MM.1S (cell line): ENCODE measurements at regions not wholly inside any gene's neighbourhood (a gene's known extent, or its start where the extent isn't known, plus 50 kb on each side); places are given as distances from the start of the nearest gene placed in this dataset.

Experiments
- DNase-seq: peaks from one replicate; pipeline ENCODE4 v3.0.0-alpha.2; 2015
- H2AFZ ChIP-seq: fragments of 300-600 bp; sonication (generic); 2 replicates; pipeline ENCODE4 v1.6.0; 2016; ENCODE audit warnings: antibody characterized with exemption, low read length
- H3F3A ChIP-seq: fragments of 300-600 bp; sonication (generic); 2 replicates; pipeline ENCODE4 v1.6.1; 2016; ENCODE audit warnings: mild to moderate bottlenecking, antibody characterized with exemption, low read length, moderate library complexity, mixed read lengths; ENCODE audit not compliant: insufficient read depth
- H3K27ac ChIP-seq: fragments of 300-600 bp; sonication (generic); 2 replicates; pipeline ENCODE4 v1.5.1; 2016; ENCODE audit warnings: mild to moderate bottlenecking, low read length
- H3K27me3 ChIP-seq: fragments of 300-600 bp; sonication (generic); replicated peaks from 2 replicates; pipeline ENCODE4 v1.6.0; 2016; ENCODE audit warnings: low read length; ENCODE audit not compliant: insufficient read depth
- H3K36me3 ChIP-seq: fragments of 300-600 bp; sonication (generic); replicated peaks from 2 replicates; pipeline ENCODE4 v1.6.1; 2016; ENCODE audit warnings: mild to moderate bottlenecking, low read length, mixed read lengths; ENCODE audit not compliant: insufficient read depth
- H3K4me1 ChIP-seq: fragments of 300-600 bp; sonication (generic); 2 replicates; pipeline ENCODE4 v1.6.1; 2016; ENCODE audit warnings: low read length, mixed read lengths
- H3K4me2 ChIP-seq: fragments of 300-600 bp; sonication (generic); 2 replicates; pipeline ENCODE4 v1.6.0; 2016; ENCODE audit warnings: low read depth, low read length
- H3K4me3 ChIP-seq: fragments of 300-600 bp; sonication (generic); 2 replicates; pipeline ENCODE4 v1.5.1; 2016; ENCODE audit warnings: low read length, mixed read lengths
- H3K79me2 ChIP-seq: fragments of 300-600 bp; sonication (generic); 2 replicates; pipeline ENCODE4 v1.6.1; 2016; ENCODE audit warnings: mixed run types, low read length, mixed read lengths
- H3K9ac ChIP-seq: fragments of 300-600 bp; sonication (generic); 2 replicates; pipeline ENCODE4 v1.6.1; 2016; ENCODE audit warnings: low read length, mixed read lengths
- H3K9me2 ChIP-seq: fragments of 300-600 bp; sonication (generic); replicated peaks from 2 replicates; pipeline ENCODE4 v1.6.1; 2016; ENCODE audit warnings: mild to moderate bottlenecking, low read length, mixed read lengths; ENCODE audit not compliant: insufficient read depth
- H3K9me3 ChIP-seq: fragments of 300-600 bp; sonication (generic); replicated peaks from 2 replicates; pipeline ENCODE4 v1.6.1; 2016; ENCODE audit warnings: mild to moderate bottlenecking, low read length, mixed read lengths; ENCODE audit not compliant: insufficient read depth
- H4K20me1 ChIP-seq: fragments of 300-600 bp; sonication (generic); 2 replicates; pipeline ENCODE4 v1.6.1; 2016; ENCODE audit warnings: mild to moderate bottlenecking, low read length, moderate library complexity, mixed read lengths; ENCODE audit not compliant: insufficient read depth
- EZH2 ChIP-seq: fragments of 300-600 bp; sonication (generic); optimal IDR thresholded peaks from 2 replicates; pipeline ENCODE3; 2017; ENCODE audit warnings: low read depth, mild to moderate bottlenecking, antibody characterized with exemption, low read length, mixed read lengths
- EZH2phosphoT487 ChIP-seq: fragments of 300-600 bp; sonication (generic); IDR thresholded peaks from 2 replicates; pipeline ENCODE4 v1.6.1; 2018; ENCODE audit warnings: antibody characterized with exemption, low read length
- TF ChIP-seq, protein P1 (sequence below): fragments of 300-600 bp; sonication (generic); IDR thresholded peaks from 2 replicates; pipeline ENCODE4 v1.5.1; 2016; ENCODE audit warnings: antibody characterized with exemption, low read length, mixed read lengths

DNA sequence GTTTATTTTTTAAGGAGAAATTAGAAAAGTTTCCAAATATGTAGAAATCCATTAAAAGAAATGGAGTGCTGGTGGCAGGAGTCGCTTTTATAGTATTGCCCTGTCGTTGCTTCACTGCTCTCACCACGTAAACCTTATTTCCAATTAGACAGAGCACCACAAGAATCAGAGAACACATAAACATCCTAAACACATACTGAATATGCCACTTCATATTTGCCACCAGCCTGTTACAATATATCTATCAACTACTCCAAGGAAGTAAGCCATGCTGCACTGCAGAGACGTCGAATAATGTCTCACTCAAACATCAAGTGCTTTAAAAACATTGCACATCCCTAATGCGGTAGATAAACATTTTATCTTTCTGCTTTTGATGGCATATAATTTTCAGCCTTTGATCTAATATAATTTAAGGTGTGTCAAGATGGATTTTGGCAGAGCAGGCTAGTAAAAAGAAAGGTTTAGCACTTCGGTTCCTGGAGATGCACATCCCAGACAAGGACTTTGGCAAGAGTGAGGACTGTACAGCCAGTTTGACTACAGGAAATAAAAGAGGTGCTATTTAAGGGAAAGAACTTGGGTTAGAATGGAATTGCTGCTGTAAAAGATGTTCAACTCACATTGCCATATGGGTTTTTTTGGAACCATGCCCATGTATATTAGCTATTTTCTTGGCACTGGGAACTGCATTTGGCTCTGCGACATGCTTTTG, 932.3 kb downstream of the EFNB2 start:
- Histone ChIP-seq H3K79me2 (no peaks in the 10 kb centered on the region), H2AFZ (no peak overlapping the region), H3K9me2 (no peaks in the 10 kb centered on the region), H3K27me3 (no peaks in the 10 kb centered on the region), H3K4me1 (no peaks in the 10 kb centered on the region), H3K4me3 (no peak overlapping the region), H4K20me1 (no peaks in the 10 kb centered on the region), H3K4me2 (no peak overlapping the region), H3K9me3 (no peaks in the 10 kb centered on the region), H3K27ac (no peak overlapping the region), H3K9ac (no peak overlapping the region), H3K36me3 (no peaks in the 10 kb centered on the region), H3F3A (no peaks in the 10 kb centered on the region)
- no peak for DNase-seq
- TF ChIP-seq, protein P1, sequence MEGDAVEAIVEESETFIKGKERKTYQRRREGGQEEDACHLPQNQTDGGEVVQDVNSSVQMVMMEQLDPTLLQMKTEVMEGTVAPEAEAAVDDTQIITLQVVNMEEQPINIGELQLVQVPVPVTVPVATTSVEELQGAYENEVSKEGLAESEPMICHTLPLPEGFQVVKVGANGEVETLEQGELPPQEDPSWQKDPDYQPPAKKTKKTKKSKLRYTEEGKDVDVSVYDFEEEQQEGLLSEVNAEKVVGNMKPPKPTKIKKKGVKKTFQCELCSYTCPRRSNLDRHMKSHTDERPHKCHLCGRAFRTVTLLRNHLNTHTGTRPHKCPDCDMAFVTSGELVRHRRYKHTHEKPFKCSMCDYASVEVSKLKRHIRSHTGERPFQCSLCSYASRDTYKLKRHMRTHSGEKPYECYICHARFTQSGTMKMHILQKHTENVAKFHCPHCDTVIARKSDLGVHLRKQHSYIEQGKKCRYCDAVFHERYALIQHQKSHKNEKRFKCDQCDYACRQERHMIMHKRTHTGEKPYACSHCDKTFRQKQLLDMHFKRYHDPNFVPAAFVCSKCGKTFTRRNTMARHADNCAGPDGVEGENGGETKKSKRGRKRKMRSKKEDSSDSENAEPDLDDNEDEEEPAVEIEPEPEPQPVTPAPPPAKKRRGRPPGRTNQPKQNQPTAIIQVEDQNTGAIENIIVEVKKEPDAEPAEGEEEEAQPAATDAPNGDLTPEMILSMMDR = no peak

DNA sequence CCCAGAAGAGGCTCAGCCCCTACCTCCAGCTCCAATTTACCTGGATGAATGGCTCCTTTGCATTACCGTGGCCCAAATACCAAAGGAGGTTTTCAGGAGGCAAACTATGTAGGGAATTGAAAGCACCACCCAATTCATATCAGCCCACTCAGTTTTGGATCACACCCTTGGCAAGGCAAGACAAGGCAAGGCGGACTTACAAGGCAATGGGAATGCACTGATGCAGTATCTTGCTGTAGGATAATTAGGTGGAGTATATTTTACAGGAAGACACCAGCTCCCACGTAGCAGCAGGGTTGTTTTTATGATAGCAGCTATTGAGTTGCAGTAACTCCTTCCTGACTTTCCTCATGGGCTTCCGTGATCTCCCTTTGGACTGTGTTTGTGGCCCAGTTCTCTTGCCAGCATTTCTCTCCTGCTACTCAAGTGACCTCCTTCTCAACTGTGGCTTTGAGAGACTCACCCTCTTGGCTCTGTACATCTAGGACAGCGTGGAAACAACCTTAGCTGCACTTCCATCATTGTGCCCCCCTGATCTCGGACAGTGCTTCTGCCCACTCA, 935.9 kb downstream of the EFNB2 start:
- Histone ChIP-seq H3K9ac (no peak overlapping the region), H3K36me3 (no peaks in the 10 kb centered on the region), H3K4me2 (no peak overlapping the region), H3F3A (no peaks in the 10 kb centered on the region), H3K79me2 (no peaks in the 10 kb centered on the region), H3K27ac (no peak overlapping the region), H3K27me3 (no peaks in the 10 kb centered on the region), H2AFZ (no peak overlapping the region), H4K20me1 (no peaks in the 10 kb centered on the region), H3K9me2 (no peaks in the 10 kb centered on the region), H3K9me3 (no peaks in the 10 kb centered on the region), H3K4me1 (no peaks in the 10 kb centered on the region), H3K4me3 (no peak overlapping the region)
- no peak for DNase-seq
- TF ChIP-seq EZH2phosphoT487 (no peak), EZH2 (no peak)
- TF ChIP-seq, protein P1 = no peak

DNA sequence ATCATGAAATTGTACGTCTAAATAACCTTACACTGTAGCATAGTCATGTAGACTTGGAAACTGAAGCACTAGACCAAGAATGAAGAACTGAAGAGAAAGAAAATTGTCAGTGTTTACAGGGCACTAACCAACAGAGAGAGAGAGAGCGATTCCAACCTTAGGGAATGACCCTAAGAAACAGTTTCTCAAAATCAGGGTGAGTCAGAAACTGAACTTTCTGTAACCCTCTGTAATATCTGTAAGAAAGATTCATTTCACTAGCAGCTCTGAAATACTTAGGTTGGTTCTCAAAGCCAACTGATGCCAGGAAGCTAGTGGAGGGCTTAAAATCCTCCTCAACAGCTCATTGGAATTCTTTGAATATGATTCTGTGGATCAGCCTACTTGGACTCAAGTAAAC, 936.9 kb downstream of the EFNB2 start:
- Histone ChIP-seq H3K79me2 (no peaks in the 10 kb centered on the region), H3K36me3 (no peaks in the 10 kb centered on the region), H3K9me3 (no peaks in the 10 kb centered on the region), H3K27ac (no peak overlapping the region), H2AFZ (no peak overlapping the region), H3K9ac (no peak overlapping the region), H3F3A (no peaks in the 10 kb centered on the region), H3K4me2 (no peak overlapping the region), H3K27me3 (no peaks in the 10 kb centered on the region), H3K4me1 (no peaks in the 10 kb centered on the region), H3K4me3 (no peak overlapping the region), H4K20me1 (no peaks in the 10 kb centered on the region), H3K9me2 (no peaks in the 10 kb centered on the region)
- no peak for DNase-seq
- TF ChIP-seq EZH2 = no peak
- TF ChIP-seq EZH2phosphoT487 = no peak
- TF ChIP-seq, protein P1 = no peak
